Fibroblast of skin of left biceps (primary cell): ENCODE measurements at regions not wholly inside any gene's neighbourhood (a gene's known extent, or its start where the extent isn't known, plus 50 kb on each side); places are given as distances from the start of the nearest gene placed in this dataset.

ENCODE experiments used
- DNase-seq, 2 experiments: peaks; one replicate each; pipeline ENCODE4 v3.0.0-alpha.2; 2013; ENCODE audit warnings: low read depth in 2 of 2

DNA sequence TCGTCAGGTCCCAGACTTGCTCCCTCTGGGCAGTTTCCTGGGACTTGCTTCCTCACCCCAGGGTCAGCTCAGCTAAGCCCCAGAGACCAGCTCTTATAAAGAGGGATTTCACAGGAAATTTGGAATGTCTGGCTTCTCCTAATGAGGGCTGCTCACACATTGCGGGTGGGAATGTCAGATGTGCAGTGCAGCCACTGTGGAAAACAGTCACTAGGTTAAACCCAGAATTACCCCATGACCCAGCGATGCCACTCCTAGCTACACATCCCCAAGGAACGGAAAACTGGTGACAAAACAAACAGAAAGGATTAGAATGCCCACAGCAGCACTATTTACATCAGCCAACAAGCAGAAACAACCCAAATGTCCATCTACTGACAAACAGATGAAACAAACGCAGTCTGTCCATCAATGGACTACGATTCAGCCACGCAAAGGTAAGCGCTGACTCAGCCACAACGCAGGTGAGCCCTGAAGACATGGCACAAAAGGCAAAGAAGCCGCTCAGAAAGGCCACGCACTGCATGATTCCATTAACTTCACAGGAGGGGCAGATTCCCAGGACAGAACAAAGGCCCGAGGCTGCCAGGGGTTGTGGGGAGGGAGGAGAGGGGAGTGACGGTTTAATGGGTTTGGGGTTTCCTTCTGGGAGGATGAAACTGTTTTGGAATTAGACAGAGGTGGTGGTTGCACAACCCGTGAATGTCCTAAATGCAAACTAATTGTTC is 63.0 kb downstream of the NCOR2 start:
- no peak for DNase-seq

DNA sequence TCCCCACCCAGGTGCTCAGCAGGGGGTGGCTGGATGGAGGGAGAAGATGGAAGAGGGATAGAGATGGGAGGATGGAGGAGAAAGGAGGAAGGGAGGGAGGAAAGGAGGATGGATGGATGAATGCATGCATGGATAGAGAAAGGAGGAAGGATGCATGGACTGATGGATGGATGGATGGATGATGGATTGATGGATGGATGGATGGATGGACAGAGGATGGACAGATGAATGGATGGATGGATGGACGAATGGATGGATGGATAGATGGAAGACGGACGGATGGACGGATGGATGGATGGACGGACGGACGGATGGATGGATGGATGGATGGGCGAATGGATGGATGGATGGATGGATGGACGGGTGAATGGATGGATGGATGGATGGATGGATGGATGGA is 64.1 kb downstream of the NCOR2 start:
- DNase-seq = no peak

DNA sequence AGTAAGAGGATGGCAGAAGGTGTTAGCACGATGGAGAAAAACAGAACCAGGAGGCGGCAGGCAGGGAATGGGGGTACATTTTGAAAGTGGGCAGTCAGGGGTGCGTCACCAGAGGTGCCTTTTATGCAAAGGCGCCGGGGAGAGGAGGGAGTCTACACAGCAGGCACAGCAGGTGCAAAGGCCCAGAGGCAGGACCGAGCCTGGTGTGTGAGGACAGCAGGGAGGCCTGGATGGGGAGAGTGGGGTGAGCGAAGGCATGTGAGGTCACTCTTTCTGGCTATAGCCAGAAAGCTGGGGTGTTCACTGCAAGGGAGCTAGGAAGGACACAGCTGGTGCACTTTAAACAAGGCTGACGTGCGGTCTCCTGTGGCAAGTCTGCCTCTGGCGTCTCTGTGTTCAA is 65.0 kb downstream of the NCOR2 start:
- no peak for DNase-seq

DNA sequence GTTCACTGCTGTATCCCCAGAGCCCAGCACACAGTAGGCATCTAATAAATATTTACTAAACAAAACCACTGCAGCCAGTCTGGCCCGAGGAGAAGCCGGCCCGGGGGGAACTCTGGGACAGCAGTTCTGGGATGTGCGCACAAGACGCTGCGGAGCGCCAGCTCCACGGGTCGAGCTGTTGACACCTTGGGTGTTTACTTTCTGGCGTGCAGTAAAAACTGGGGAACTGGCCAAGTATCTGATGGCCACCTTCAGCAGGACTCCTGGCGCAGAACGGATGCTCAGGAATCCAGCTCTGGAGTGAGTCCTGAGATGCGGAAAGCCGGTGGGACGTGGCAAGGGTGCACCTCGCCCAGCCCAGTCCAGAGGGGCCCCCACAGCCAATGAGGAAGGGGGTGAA is 65.6 kb downstream of the NCOR2 start:
- no peak for DNase-seq

DNA sequence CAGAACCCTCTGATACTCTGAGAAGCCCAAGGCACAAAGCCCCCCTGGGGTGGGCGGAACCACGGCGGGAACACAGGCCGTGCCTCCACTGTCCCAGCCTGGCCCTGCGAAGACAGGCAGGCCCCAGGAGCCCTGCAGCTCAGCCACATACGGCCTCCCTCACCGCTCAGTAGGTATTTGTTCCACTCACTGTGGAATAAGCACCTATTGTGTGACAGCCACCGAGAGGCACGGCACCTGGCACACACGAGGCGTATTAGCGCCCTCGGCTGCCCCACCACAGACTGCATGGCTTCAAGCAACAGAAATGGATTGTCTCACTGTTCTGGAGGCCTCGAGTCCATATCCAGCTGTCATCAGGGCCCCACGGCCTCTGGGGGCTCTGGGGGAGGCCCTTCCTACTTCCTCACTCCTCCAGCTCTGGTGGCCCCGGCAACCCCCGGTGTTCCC is 66.3 kb downstream of the NCOR2 start:
- DNase-seq = no peak

DNA sequence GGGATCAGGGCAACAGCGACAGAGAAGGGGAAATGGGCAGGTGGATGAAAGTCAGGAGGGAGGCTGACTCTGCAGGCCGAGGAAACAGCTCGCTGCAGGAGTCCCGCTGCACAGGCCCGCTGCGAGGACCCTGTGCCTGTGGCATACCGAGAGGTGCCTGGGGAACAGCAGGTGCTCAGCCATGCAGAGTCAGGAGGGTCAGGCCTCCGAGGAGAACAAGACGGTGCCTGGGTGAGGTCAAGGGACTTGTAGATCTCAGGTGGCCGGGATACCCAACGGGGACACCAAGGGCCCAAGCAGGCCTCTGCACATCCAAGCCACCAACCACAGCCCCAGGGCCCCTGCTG is 67.5 kb downstream of the NCOR2 start:
- no peak for DNase-seq

DNA sequence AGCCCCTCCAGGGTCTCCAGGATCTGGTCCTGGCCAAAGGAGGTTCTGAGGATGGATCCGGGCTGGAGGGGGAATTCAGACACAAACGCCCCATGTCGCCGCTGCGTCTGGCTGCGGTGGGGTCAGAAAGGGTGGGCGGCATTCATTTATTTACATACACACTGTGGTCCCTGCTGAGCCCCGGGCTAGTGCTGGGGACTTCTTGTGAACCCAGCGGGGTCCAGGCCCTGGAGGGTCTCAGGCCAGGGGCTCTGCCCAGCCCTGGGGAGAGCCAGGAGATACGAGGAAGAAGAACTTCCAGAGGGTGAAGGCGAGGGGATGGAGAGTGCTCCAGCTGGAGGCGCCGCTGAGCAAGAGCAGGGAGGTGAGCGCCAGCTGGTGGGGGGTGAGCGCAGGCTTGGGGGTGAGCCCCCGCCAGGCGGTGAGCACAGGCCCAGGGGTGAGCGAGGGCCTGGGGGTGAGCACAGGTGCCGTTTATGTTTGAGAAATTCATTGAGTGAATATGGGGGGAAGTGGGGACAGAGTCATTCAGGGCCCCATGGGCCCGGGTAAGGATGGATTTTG is 68.1 kb downstream of the NCOR2 start:
- no peak for DNase-seq

DNA sequence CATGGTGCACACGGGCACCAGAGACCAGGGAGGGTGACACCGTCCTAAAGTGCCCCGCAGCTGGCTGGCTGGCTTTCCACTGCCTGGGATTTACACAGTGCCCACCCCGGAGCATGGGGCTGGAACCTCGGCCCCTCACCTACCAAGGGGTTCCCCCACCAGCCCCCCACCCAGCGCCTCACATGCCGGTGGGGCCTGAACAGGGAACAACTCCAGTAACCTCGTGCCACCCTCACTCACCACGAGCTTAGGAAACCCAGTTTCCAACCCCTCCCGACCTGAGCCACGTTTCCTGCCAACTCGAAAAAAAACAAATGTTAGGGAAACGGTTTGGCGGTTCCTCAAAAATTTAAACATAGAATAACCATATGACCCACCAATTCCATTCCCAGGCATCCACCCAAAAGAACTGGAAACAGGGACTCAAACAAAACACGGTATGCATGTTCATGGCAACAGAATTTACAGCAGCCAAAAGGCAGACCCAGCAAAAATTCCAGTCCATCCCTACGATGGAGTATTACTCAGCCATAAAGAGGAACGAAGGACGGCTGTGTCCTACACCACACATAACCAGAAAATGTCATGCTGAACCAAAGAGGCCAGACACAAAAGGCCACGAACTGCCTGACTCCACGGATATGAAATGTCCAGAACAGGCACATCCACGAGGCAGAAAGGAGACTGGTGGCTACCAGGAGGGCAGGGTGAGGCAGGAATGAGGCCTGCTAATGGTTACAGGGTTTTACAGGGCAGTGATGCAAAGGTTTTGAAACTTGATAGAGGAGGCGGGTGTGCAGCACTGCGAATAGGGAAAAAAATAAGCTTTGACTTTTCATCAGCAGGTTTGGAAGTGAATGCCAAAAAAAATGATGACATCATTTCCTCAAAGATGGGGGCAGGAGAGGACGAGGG is 68.9 kb downstream of the NCOR2 start:
- DNase-seq = no peak

DNA sequence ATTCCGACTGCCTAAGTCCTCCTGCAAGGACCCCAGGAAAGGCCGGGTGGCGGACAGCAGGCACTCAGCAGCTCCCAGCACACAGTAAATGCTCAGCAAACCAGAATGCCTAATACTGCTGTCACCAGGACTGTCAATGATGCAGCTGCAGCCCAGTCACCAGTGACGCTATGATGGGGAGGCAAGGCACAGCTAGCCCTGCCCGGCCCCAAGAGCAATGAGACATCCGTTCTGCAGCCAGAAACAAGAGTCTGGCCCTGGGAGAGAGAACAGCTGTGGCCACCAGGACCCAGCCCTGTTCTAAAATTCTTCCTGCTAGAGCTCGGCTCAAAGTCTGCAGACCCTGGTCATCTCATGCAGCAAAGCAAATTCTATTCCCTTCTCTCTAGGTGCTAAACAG is 69.8 kb downstream of the NCOR2 start:
- DNase-seq = no peak

DNA sequence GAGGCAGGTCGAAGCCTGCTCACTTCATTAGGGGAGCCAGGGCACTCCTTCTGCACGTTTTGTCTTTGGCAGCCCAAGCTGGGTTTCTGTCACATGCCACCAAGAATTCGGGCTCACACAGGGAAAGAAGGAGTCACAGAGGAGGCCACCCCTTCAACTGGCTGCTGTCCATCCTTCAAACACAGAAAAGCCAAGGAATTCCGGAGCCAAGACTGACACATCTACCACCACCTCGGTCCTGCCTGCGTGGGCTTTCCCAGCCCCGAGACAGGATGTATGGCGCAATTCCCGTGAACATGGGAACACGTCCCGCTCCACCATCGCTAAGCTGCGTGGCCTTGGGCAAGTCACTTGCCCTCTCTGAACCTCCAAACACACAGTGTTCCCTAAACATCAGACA is 70.4 kb downstream of the NCOR2 start:
- no peak for DNase-seq

DNA sequence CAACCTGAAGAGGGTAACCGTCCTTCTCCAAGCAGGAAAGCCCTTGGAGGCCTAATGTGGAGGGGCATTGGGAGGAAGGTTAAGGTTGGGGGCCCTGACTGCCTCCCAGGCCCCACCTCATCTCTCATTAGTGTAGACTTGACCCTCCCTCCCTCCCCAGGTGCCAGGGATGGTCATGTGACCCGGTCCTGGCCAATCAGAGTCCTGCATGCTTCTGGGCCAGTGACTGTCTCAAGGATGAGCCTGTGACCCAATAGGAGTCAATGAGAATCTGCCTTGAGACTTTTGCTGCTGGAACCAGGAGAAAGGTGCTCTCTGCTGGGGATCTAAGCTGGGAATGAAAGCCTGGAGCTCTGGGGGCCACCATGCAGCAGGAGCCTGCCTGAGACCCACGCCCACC is 70.8 kb downstream of the NCOR2 start:
- no peak for DNase-seq

DNA sequence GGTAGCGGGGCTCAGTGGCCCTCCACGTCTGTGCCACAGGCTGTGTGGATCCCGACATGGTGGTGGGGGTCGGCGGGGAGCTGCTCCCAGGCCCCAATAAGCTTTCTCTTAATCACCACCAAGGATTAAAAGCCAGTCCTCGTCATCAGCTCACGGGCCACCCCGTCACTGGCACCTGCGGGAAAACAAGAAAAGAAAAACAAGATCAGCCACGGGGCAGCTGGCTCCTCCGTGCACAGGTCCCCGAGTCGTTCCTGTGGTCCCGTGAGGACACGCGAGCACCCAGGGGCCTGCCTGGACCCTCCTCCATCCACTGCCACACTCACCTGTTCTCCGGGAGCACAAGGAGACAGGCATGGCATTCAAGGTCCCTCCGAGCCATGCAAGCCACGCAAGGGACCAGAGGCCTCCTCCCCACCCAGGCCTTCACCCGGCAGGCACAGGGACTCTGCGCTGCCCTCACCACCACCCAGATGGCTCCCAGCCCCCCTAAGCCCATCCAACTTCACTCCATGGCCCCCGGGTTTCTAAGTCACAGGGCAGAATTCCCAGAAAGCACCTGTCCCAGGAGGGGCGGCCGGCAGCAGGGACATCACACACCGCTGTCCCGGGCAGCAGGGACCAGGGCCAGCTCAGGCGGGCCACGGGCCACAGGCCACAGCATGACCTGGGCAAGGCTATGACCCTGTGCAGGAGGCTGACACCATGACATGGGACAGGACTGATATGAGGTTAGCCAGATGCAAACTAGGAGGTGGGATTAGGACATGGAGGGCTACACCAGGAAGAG is 72.0 kb downstream of the NCOR2 start:
- no peak for DNase-seq

DNA sequence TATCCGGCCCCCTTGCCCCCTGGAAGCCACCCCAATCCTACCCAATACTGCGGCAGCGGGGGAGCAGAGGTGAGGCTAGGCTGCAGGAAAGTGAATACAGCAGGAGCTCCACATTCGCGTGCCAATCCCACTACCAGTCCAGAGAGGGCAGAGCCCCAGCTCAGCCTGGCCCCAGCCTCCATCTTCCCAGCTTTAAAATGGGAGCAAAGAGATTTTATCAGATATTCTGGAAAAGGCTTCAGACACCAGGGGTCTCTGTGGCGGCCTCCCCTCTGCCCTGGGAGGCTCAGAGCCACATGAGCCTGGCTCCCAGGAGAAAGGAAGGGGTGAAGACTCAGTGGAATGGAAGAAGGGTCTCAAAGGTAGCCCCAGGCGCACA is 72.7 kb downstream of the NCOR2 start:
- DNase-seq = no peak

DNA sequence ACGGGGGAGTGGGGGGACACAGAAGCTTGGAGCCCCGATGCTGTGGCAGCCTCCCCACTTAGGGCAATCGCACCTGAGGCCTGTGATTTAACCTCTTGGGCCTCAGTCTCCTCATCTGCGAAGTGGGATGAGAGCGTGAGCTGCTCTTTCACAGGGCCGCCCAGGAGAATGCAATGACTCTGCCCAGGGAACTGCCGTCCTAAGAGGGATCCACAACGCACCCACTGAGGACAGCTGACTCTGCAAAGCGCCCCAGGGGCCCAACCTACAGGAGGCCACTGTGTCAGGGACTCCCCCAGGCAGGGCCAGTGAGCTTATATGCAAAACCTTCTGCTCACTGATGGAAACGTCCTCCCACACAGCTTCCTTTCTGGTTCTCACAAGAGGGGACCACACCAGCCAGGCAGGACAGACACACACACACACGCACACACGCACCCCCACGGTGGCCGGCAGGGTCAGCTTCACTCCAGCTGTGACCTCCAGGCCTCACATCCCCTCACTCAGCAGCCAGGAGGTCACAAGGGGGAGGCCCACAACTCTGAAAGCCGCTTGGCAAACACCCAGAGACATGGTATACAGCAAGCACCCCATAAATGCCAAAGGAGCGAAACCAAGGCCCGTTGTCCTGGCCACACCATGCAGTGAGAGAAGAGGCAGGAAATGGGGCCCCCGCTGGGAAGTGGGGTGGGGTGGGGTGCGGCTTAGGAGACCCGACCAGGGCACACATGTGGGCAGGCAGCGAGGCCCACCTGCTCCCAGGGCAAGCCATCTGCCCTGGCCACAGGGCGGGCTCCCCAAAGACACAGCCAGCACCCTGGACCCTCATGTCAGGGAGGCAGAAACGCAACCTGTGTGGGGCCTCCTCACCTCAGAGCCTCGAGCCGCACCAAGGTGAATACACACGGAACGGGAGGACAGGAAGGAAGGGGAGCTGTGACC is 73.3 kb downstream of the NCOR2 start:
- DNase-seq = no peak

DNA sequence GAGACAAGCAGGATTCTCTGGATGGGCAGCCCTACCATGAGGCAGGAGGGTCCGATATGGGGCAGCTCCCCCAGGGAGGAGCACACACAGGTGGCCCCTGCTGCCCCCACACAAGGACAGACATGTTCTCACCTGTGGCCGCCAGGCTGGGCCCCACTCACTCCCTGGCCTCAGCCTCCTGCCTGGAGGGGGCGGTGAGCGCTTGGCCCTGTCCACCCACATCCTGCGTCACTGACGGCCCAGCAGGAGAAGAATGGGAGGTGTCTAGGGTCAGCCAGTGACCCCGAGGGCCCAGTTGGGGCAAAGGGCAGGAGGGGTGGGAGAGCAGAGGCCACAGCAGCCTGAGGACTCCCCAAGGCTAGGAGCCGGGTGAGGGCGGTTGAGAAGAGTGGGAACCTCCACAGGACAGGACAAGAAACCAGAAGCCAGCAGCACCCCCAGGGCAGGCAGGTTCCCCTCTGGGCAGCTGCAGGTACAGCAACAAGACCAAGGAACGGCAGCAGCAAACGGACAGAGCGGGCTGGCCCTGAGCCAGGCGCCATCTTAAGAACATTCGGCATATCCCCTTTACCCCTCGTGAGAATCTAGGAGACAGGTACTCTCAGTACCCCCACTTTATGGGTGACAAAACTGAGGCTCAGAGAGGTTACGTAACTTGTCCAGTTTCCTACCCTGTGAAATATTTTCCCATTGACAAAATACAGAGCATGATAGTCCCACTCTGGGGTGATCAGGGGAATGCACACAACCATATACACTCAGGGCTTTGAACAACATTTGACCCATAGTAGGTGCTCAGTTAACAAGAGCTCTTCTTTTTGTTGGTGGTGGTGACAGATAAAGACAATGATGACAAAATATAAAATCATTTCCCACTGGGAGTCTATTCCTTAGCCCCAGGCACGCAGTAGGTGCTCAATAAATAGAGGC is 74.3 kb downstream of the NCOR2 start:
- no peak for DNase-seq

DNA sequence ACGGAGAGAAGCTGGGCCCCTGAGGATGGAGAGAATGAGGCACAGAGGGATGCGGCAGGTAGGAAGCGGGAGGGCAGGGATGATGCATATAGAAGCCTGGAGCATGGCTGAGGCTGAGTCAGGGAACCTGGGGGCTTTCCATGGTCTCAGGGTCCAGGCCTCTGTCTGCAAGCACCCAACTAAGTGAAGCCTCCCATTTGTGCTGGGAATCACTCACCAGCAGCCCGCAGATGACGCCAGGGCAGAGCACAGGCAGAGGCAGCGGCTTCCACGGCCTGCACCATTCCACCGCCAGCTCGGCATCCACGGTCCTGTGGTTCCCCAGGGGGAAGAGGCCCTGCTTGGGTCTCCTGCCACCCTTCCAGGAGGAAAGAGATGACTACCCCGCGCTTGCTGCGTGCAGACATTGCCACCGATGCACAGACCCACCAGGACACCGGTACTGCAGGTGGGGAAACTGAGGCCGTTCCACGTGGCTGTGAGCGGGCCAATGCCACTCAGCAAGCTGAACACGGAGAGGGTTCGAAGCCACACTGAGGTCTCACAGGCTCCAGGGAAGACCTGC is 75.5 kb downstream of the NCOR2 start:
- no peak for DNase-seq

DNA sequence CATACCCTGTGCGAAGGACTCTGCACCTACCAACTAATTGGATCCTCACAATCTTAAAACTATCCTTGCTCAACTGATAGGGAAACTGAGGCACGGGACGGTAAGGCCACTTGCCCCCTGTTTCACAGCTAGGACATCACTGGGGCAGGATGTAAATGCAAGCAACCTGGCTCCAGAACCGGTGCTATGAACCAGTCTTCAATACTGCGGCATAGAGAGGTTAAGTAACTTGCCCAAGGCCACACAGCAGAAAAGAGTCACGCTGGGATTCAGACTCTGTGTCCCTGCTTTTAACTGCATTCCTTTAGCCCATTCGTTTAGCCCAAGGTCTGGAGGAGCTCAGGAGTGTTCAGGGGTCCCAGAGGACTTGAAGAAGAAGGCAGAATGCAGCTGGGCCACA is 76.1 kb downstream of the NCOR2 start:
- DNase-seq = no peak

DNA sequence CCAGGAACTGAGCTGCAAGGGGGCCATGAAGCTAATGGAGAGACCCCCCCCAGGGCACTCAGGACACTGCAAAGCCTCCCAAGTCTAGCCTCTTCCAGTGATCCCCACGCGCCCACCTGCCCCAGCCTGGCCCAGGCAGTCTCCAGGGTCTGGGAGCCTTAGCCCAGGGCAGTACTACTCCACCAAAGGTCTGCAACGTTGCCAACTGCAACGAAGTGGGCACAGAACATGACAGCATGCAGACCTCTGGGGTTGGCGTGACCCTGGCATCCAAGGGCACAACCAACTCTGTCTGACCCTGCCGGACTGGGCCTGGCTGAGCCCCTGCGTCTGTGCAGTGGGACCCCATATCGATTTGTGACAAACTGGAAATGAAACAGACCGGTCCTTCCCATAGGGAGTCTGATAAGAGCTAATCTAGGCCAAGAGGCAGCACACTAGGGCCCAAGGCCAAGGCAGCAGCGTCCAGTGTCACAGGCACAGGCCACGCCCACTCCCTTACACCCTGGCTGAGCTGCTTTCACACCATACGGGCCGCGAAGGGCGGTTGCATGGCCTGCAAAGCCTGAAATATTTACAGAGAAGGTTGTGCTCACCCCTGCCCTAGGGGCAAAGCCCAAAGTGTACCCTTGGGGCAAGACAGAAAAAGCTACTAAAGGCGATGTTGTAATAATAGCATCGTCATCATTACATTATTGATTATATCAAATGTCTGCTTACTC is 76.7 kb downstream of the NCOR2 start:
- DNase-seq = no peak
